Right lobe of liver (tissue), 4 donors: ENCODE measurements at regions not wholly inside any gene's neighbourhood (a gene's known extent, or its start where the extent isn't known, plus 50 kb on each side); places are given as distances from the start of the nearest gene placed in this dataset.

Experiments
- POLR2A ChIP-seq: fragments of 450-650 bp; IDR thresholded peaks from one replicate; pipeline ENCODE4 v1.6.1; 2017; ENCODE audit warnings: antibody characterized with exemption, mild to moderate bottlenecking
- TF ChIP-seq, protein P1 (sequence below), 4 donors: fragments of 200-600 bp in 3 of 4; fragments of 450-650 bp in 1 of 4; IDR thresholded peaks; one replicate each; pipeline versions ENCODE4 v1.5.1 to v1.8.0; 2016 to 2022; ENCODE audit warnings: antibody characterized with exemption in 4 of 4, mild to moderate bottlenecking in 2 of 4
- donor health status: DM: no; HTN: no; CAD: no.
- donor health status: DM: no; HTN: no; CAD: no.
- donor health status: DM: no; HTN: yes; CAD: no.

DNA sequence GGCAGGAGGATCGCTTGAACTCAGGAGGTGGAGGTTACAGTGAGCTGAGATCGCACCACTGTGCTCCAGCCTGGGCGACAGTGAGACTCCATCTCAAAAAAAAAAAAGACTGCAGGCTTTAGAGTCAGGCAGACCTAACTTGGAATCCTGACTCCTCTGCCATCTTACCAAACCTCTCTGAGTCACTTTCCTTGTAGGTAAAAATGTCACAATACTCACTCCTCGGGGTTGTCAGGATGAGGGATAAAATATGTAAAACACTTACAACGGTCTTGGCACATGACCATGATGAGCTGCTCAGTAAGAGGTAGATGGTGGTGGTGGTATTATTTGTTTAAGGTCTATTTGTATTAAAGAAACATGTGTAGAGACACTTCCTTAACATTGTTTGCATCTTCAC lies 154.1 kb upstream of the PDE1C start:
- TF ChIP-seq, protein P1, sequence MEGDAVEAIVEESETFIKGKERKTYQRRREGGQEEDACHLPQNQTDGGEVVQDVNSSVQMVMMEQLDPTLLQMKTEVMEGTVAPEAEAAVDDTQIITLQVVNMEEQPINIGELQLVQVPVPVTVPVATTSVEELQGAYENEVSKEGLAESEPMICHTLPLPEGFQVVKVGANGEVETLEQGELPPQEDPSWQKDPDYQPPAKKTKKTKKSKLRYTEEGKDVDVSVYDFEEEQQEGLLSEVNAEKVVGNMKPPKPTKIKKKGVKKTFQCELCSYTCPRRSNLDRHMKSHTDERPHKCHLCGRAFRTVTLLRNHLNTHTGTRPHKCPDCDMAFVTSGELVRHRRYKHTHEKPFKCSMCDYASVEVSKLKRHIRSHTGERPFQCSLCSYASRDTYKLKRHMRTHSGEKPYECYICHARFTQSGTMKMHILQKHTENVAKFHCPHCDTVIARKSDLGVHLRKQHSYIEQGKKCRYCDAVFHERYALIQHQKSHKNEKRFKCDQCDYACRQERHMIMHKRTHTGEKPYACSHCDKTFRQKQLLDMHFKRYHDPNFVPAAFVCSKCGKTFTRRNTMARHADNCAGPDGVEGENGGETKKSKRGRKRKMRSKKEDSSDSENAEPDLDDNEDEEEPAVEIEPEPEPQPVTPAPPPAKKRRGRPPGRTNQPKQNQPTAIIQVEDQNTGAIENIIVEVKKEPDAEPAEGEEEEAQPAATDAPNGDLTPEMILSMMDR (IDR thresholded peaks at IDR 0.05): no peak
- TF ChIP-seq POLR2A: no peak
